ENCODE measurements at regions not wholly inside any gene's neighbourhood (a gene's known extent, or its start where the extent isn't known, plus 50 kb on each side); places are given as distances from the start of the nearest gene placed in this dataset.

DNA sequence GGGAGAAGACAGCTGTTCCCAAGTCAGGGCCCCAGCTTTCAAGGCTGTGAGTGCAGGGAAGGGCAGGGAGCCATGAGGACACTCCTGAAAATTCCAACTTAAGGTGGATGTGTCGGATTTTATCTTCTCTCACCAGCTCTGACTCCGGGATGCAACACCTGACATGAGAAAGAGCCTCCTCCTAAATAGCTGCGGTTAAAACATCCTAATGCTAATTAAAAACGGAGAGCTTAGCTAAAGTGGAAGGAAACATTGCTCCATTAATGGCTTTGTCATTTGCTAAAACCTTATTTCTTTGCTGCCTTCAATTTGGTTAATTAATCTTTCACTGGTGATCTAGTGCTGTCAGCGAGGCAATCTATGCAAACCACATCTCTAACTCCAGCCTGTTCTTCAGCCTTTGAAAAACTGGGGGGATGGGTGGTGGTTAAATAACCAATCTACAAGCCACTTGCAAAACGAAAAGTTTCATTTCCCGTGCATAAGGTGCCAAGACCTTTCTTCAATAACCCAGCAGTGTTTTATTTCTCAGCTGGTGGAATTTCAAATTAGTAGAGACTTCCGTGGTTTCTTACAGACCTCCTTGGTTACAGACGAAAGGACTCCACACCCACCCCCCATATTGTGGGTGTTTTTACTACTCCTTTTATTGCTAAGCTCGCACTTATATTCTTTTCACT is 379.6 kb downstream of the MLLT3 start:
- TF ChIP-seq SP4 (IDR thresholded peaks at IDR 0.05; ENCODE audit: low read length) (no peak), CBX8 (IDR thresholded peaks at IDR 0.05; ENCODE audit: borderline replicate concordance, low read depth, low read length) (no peak), RBBP5 (IDR thresholded peaks at IDR 0.05; ENCODE audit: borderline replicate concordance, low read depth, low read length) (no peak)
- CTCF ChIA-PET (ENCODE audit: partially characterized antibody) = interaction anchor here (0.5 to 1.8 kb wide), 4 partner anchors 9 to 1614 kb away, joined by 3 to 4 read pairs (median 4); no protein-coding TSS in a partner anchor
- Histone ChIP-seq H3K27ac (ENCODE audit: low read depth, low read length) (no peak overlapping the region), H3K23me2 (ENCODE audit: low read depth, low read length) (no peaks in the 10 kb centered on the region), H3K14ac (ENCODE audit: insufficient read length) (no peak overlapping the region), H3K4me2 (ENCODE audit: insufficient read depth in 1 of 2, low read depth in 2 of 2, low read length in 2 of 2) (no peak overlapping the region), H3K79me2 (ENCODE audit: control insufficient read depth in 1 of 2, insufficient read depth in 2 of 2, low read length in 2 of 2) (no peaks in the 10 kb centered on the region), H3K4ac (replicated peaks; ENCODE audit: insufficient read length, low read depth, low read length) (no peak overlapping the region), H3K56ac (replicated peaks; ENCODE audit: insufficient read length, low read depth, low read length) (no peak overlapping the region), H3K9ac (replicated peaks in 1 of 4; ENCODE audit: extremely low read depth in 1 of 4, low read depth in 3 of 4, low read length in 3 of 4) (no peak overlapping the region), H4K91ac (replicated peaks; ENCODE audit: insufficient read length, low read length) (no peak overlapping the region), H4K8ac (ENCODE audit: extremely low read depth, insufficient read depth, low read length) (no peak overlapping the region), H2AFZ (ENCODE audit: low read length) (no peak overlapping the region), H4K5ac (ENCODE audit: insufficient read length, low read depth, low read length) (no peak overlapping the region), H2AK5ac (ENCODE audit: low read depth, low read length) (no peak overlapping the region), H2BK15ac (ENCODE audit: low read length) (no peak overlapping the region), H2BK12ac (ENCODE audit: low read depth, low read length) (no peak overlapping the region), H3K9me3 (ENCODE audit: insufficient read depth in 2 of 2, low read depth in 1 of 2, low read length in 1 of 2) (no peaks in the 10 kb centered on the region), H3K23ac (ENCODE audit: insufficient read length) (no peak overlapping the region), H3K18ac (ENCODE audit: extremely low read depth, low read length) (no peak overlapping the region), H4K20me1 (replicated peaks in 1 of 2; ENCODE audit: control insufficient read depth in 1 of 2, insufficient read depth in 2 of 2, low read length in 2 of 2) (no peaks in the 10 kb centered on the region), H3K4me1 (replicated peaks in 1 of 4; ENCODE audit: control insufficient read depth in 3 of 4, insufficient read depth in 4 of 4, low read length in 3 of 4) (no peaks in the 10 kb centered on the region), H2BK20ac (ENCODE audit: low read length) (no peak overlapping the region), H2BK5ac (ENCODE audit: low read depth, low read length) (no peak overlapping the region), H3K4me3 (ENCODE audit: extremely low read depth in 1 of 4, insufficient read depth in 2 of 4, low read depth in 3 of 4, low read length in 4 of 4) (no peak overlapping the region), H2BK120ac (replicated peaks; ENCODE audit: low read depth, low read length) (no peak overlapping the region), H3K36me3 (ENCODE audit: control insufficient read depth in 2 of 4, insufficient read depth in 4 of 4, low read length in 3 of 4) (no peaks in the 10 kb centered on the region), H3K79me1 (ENCODE audit: low read depth, low read length) (no peaks in the 10 kb centered on the region), H3K27me3 (replicated peaks in 1 of 4; ENCODE audit: control insufficient read depth in 3 of 4, extremely low read depth in 1 of 4, insufficient read depth in 3 of 4, low read length in 3 of 4) (peaks cover 0 to 3% (median 0%) of the 10 kb centered on the region in 4 experiments; a peak in 2 of 7 replicates)
- POLR2A ChIA-PET (ENCODE audit: partially characterized antibody) = no interaction called here
- DNase-seq (ENCODE audit: low read depth in 1 of 2, low spot score in 2 of 2) = no peak
- no peak for FAIRE-seq
- WGBS, 2 experiments (ENCODE audit: extremely low coverage in 1 of 2, insufficient coverage in 1 of 2, insufficient read length in 1 of 2, insufficient replicate concordance in 2 of 2, low coverage in 1 of 2, low lambda C conversion rate in 2 of 2, missing lambda C conversion rate in 1 of 2) = 86% methylated on average over 10 of the region's 10 CpGs; no CpG with 5 or more reads in 1 of the 2 experiments

Data from H1 (cell line).